PC-9 (cell line): ENCODE measurements at regions not wholly inside any gene's neighbourhood (a gene's known extent, or its start where the extent isn't known, plus 50 kb on each side); places are given as distances from the start of the nearest gene placed in this dataset.

Source experiments
- BruUV-seq: library from RNA; stranded (reverse); fragments of 400-500 nt; replicated peaks from 2 replicates; lab custom pipeline; 2021; lab: Mats Ljungman, UMichigan
- CTCF ChIA-PET: fragments of 300-600 bp; sonication (Branson Sonifier 250); formaldehyde crosslinking; loops from one replicate; lab custom pipeline; 2022; ENCODE audit warnings: antibody characterized with exemption; lab: Charles Lee
- POLR2A ChIA-PET: fragments of 300-600 bp; sonication (Branson Sonifier 250); formaldehyde crosslinking; loops from one replicate; lab custom pipeline; 2022; ENCODE audit warnings: antibody characterized with exemption; ENCODE audit not compliant: unreplicated experiment; lab: Charles Lee
- DNase-seq, 2 experiments: peaks; one replicate each; pipeline versions ENCODE4 v3.0.0 to v3.0.0-alpha.2; 2015 to 2022; ENCODE audit warnings: mixed read lengths in 1 of 2
- H2AFZ ChIP-seq: fragments of 200-600 bp; sonication (generic); 2 replicates; pipeline ENCODE4 v1.8.1; 2017; ENCODE audit warnings: antibody characterized with exemption
- H3F3A ChIP-seq: fragments of 200-600 bp; sonication (generic); 2 replicates; pipeline ENCODE4 v1.8.1; 2017; ENCODE audit warnings: antibody characterized with exemption, mild to moderate bottlenecking, low read depth; ENCODE audit not compliant: insufficient read depth
- H3K27ac ChIP-seq: fragments of 200-600 bp; sonication (generic); 2 replicates; pipeline ENCODE4 v1.6.1; 2016; ENCODE audit warnings: mixed run types
- H3K27me3 ChIP-seq: fragments of 200-600 bp; sonication (generic); 2 replicates; pipeline ENCODE4 v1.6.1; 2016; ENCODE audit warnings: low read depth, mixed run types; ENCODE audit not compliant: insufficient read depth
- H3K36me3 ChIP-seq: fragments of 200-600 bp; sonication (generic); 2 replicates; pipeline ENCODE4 v1.6.1; 2016; ENCODE audit warnings: low read depth, mixed run types
- H3K4me1 ChIP-seq: fragments of 200-600 bp; sonication (generic); replicated peaks from 2 replicates; pipeline ENCODE4 v1.6.1; 2016; ENCODE audit warnings: mixed run types; ENCODE audit not compliant: insufficient read depth
- H3K4me2 ChIP-seq: fragments of 200-600 bp; sonication (generic); 2 replicates; pipeline ENCODE4 v1.6.1; 2017; ENCODE audit warnings: mixed run types
- H3K4me3 ChIP-seq: fragments of 200-600 bp; sonication (generic); 2 replicates; pipeline ENCODE4 v1.6.1; 2016; ENCODE audit warnings: mixed run types
- H3K79me2 ChIP-seq: fragments of 200-600 bp; sonication (generic); 2 replicates; pipeline ENCODE4 v1.6.1; 2017; ENCODE audit warnings: low read depth, mixed run types
- H3K9me2 ChIP-seq: fragments of 200-600 bp; sonication (generic); 2 replicates; pipeline ENCODE4 v1.8.1; 2017; ENCODE audit warnings: mild to moderate bottlenecking; ENCODE audit not compliant: insufficient read depth
- H3K9me3 ChIP-seq: fragments of 200-600 bp; sonication (generic); 2 replicates; pipeline ENCODE4 v1.8.1; 2016; ENCODE audit warnings: low read depth; ENCODE audit not compliant: insufficient read depth
- H4K20me1 ChIP-seq: fragments of 200-600 bp; sonication (generic); 2 replicates; pipeline ENCODE4 v1.8.1; 2017; ENCODE audit not compliant: insufficient read depth
- EZH2 ChIP-seq: fragments of 200-600 bp; sonication (generic); IDR thresholded peaks from 2 replicates; pipeline ENCODE4 v1.8.0; 2017; ENCODE audit warnings: antibody characterized with exemption, low read depth
- intact Hi-C: fragments of 100-400 bp; cut with micrococcal nuclease; formaldehyde crosslinking; loops from one replicate; pipeline ENCODE4 v1.10.0; 2022; ENCODE audit not compliant: unreplicated experiment
- TF ChIP-seq, protein P1 (sequence below): fragments of 200-600 bp; sonication (generic); conservative IDR thresholded peaks from 2 replicates; pipeline ENCODE4 v1.6.1; 2017; ENCODE audit warnings: mixed run types, antibody characterized with exemption, mild to moderate bottlenecking, moderate library complexity

DNA sequence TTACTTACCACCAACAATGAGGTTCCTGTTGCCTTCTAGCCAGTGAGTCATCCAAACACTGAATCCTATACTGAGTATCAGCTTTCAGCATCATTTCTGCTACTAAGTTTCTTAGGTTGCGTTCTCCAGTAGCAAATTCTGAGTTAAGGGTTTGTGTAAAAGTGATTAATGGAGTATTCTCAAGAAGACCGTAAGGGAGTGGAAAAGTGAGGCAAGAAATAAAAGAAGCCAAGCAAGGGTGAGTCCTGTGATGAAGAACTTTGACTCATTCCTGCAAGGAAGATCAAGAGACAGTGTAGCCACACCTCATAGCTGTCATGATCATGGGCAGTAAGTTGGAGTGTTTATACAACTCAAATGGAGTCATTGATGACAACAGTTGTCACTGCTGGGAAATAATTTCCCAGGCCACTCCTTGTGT is 446.2 kb downstream of the RAPGEF2 start:
- POLR2A ChIA-PET: no interaction called here
- DNase-seq: peak in 1 of 2 experiments; percentile 60
- CTCF ChIA-PET: no interaction called here
- no peak overlapping the region for H3K27ac ChIP-seq
- no peaks in the 10 kb centered on the region for H3K36me3 ChIP-seq
- 0 out of 2 replicates have a peak overlapping the region, but pooled peaks have one; percentile 3 for H3K4me2 ChIP-seq
- no peaks in the 10 kb centered on the region for H3K9me3 ChIP-seq
- H3K9me2 ChIP-seq: no peaks in the 10 kb centered on the region
- H3K27me3 ChIP-seq: no peaks in the 10 kb centered on the region
- intact Hi-C loops: no loop called here
- no peak overlapping the region for H2AFZ ChIP-seq
- H3F3A ChIP-seq: 0 out of 2 replicates have a peak, but pooled peaks cover 10% of the 10 kb centered on the region
- H4K20me1 ChIP-seq: no peaks in the 10 kb centered on the region
- H3K4me3 ChIP-seq: no peak overlapping the region
- BruUV-seq: no TSS peak
- no peaks in the 10 kb centered on the region for H3K79me2 ChIP-seq
- H3K4me1 ChIP-seq: peaks cover 16% of the 10 kb centered on the region
- TF ChIP-seq, protein P1, sequence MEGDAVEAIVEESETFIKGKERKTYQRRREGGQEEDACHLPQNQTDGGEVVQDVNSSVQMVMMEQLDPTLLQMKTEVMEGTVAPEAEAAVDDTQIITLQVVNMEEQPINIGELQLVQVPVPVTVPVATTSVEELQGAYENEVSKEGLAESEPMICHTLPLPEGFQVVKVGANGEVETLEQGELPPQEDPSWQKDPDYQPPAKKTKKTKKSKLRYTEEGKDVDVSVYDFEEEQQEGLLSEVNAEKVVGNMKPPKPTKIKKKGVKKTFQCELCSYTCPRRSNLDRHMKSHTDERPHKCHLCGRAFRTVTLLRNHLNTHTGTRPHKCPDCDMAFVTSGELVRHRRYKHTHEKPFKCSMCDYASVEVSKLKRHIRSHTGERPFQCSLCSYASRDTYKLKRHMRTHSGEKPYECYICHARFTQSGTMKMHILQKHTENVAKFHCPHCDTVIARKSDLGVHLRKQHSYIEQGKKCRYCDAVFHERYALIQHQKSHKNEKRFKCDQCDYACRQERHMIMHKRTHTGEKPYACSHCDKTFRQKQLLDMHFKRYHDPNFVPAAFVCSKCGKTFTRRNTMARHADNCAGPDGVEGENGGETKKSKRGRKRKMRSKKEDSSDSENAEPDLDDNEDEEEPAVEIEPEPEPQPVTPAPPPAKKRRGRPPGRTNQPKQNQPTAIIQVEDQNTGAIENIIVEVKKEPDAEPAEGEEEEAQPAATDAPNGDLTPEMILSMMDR: no peak
- TF ChIP-seq EZH2: no peak

DNA sequence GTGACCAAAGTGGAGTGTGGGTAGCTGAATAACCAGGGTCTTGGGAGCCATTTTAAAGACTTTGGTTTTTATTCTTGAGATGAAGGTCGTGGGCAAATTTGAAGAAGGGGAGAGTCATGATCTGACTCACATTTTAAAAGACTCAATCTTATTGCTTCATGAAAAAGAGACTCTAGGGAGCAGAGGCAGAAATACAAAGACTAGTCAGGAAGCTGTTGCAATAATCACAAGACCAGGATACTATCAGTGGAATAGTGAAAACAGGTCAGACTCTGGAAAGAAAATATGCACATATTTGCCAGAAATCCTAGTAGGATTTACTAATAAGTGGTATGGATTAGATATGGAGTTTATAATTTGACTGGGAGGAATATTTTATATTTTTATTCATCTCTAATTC is 448.4 kb downstream of the RAPGEF2 start:
- Histone ChIP-seq H2AFZ (no peak overlapping the region), H3K27ac (no peak overlapping the region), H3K4me2 (no peak overlapping the region), H3K9me2 (no peaks in the 10 kb centered on the region), H3F3A (0 out of 2 replicates have a peak, but pooled peaks cover 10% of the 10 kb centered on the region), H4K20me1 (no peaks in the 10 kb centered on the region), H3K36me3 (no peaks in the 10 kb centered on the region), H3K9me3 (no peaks in the 10 kb centered on the region), H3K4me3 (no peak overlapping the region), H3K79me2 (no peaks in the 10 kb centered on the region), H3K4me1 (peaks cover 16% of the 10 kb centered on the region), H3K27me3 (no peaks in the 10 kb centered on the region)
- TF ChIP-seq, protein P1: no peak
- TF ChIP-seq EZH2: no peak
- no TSS peak for BruUV-seq
- CTCF ChIA-PET: no interaction called here
- DNase-seq: no peak
- intact Hi-C loops: no loop called here
- POLR2A ChIA-PET: interaction anchor here (0.6 kb wide), 1 partner anchor 352 kb away, joined by 3 read pairs; no protein-coding TSS in a partner anchor

DNA sequence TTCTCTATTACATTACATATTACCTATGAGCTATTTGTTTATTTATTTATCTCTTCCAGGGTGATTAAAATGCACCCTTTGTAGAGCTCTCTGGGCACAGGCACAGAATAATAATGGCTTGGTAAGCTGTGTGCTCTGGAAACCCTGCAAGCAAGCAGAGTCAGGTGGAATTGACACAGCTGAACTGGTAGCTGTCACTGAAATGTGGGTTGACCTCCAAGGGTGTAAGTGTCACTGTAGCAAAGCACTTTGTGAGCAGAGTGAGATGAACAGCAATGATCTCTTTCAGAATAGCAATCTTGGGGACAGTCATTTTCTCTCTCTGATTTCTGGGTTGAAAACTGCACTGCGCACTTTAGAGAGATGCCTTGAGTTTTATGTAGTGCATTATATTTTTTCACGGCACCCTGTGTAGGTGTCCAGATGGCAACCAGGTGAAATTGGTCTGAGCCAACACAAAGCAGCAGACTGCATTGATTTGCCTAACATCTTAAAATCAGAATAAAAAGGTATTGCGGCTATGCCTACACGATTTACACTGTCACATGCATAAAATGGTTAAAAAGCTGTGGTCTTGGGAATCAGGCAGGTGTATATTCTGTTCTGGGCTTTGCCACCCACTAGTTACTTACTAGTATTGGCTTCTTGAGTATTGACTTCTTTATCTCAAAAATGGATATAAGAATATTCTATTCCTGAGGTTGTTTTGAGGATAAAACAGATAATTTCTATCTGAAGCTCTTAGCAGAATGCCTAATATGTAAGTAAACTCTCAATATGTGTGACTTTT is 450.3 kb downstream of the RAPGEF2 start:
- TF ChIP-seq, protein P1: no peak
- TF ChIP-seq EZH2: no peak
- Histone ChIP-seq H3K27ac (no peak overlapping the region), H3K9me2 (no peaks in the 10 kb centered on the region), H2AFZ (no peak overlapping the region), H3K4me3 (no peak overlapping the region), H3K9me3 (no peaks in the 10 kb centered on the region), H3K36me3 (no peaks in the 10 kb centered on the region), H3K27me3 (no peaks in the 10 kb centered on the region), H3F3A (0 out of 2 replicates have a peak, but pooled peaks cover 9% of the 10 kb centered on the region), H3K79me2 (no peaks in the 10 kb centered on the region), H4K20me1 (no peaks in the 10 kb centered on the region), H3K4me2 (no peak overlapping the region), H3K4me1 (peaks cover 9% of the 10 kb centered on the region)
- CTCF ChIA-PET: no interaction called here
- POLR2A ChIA-PET: no interaction called here
- no peak for DNase-seq
- intact Hi-C loops: no loop called here
- no TSS peak for BruUV-seq
